ENCODE measurements at regions not wholly inside any gene's neighbourhood (a gene's known extent, or its start where the extent isn't known, plus 50 kb on each side); places are given as distances from the start of the nearest gene placed in this dataset.

GRCh38 chr4:125368146-125368545 lies 53.4 kb downstream of the FAT4 start:
- TF ChIP-seq EZH2 (optimal IDR thresholded peaks at IDR 0.05; ENCODE audit: low read depth, low read length) (no peak), EZH2phosphoT487 (IDR thresholded peaks at IDR 0.05; ENCODE audit: low read length) (no peak)
